Endothelial cell of hepatic sinusoid (primary cell): ENCODE measurements at regions not wholly inside any gene's neighbourhood (a gene's known extent, or its start where the extent isn't known, plus 50 kb on each side); places are given as distances from the start of the nearest gene placed in this dataset.
"Not testable (repeated sequence)": the region's sequence is repeated elsewhere in the genome, so short reads cannot be mapped to it uniquely, and the experiment has no call there.

Experiments used
- in situ Hi-C: cut with HindIII; loops from 2 replicates; pipeline ENCODE4 v1.10.0; 2017; ENCODE audit warnings: low sequenced_read_pairs

DNA sequence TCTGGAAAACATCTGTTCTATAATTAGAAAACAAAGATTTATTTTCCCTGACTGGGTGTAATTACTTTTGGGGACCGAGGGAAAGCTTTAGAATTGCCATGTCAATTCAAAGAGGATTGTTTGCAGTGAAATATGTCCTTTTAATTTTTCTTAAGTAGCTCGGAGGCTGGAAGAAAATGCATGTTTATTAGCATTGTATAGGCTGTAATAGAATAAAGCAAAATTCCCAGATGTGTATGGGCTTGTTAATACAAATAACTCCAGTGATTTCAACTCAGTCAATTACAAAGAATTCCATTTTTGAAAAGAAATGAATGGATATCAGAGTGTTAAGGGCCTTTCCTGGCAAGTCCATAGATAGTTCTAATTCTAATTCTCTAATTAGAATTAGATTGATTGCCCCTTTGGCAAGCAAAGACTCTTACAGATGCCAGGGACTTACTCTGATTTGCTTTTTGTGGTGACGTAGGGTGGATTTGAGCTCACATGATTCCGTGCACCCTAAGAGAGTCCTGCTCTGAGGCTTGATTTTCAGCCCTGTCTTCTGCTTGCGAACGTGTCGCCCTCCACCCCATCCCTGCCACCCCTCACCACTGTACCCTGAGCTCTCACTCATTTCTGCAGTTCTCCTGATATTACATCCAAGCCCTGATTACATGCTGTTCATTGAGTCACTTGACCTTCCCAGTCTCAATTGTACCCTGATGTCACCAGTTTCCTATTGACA lies 70.0 kb upstream of the FAM20A start:
- in situ Hi-C loops, result loop anchor here (5.0 kb wide), 1 partner anchor 34 kb away; no protein-coding TSS in a partner anchor

DNA sequence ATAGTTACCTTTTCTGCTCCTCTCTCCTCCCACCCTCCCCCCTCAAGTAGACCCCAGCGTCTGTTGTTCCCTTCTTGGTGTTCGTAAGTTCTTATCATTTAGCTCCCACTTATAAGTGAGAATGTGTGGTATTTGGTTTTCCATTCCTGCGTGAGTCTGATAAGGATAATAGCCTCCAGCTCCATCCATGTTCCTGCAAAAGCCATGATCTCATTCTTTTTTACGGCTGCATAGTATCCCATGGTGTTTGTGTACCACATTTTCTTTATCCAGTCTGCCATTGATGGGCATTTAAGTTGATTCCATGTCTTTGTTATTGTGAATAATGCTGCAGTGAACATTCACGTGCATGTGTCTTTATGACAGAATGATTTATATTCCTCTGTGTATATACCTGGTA lies 65.3 kb upstream of the FAM20A start:
- in situ Hi-C loops, result not testable (repeated sequence)

DNA sequence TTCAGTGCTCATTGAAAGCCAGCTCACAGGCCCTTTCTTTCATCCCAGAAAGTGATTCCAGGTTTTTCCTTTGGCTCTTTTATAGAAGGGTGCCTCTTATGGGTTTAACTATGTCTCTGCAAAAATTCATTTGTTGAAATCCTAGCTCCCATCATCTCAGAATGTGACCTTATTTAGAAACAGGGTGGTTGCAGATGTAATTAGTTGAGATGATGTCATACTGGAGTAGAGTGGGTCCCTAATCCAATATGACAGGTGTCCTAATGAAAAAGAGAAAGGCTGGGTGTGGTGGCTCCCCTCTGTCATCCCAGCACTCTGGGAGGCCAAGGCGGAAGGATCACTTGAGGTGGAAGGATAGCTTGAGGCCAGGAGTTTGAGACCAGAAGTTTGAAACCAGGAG lies 64.2 kb upstream of the FAM20A start:
- in situ Hi-C loops, result no loop called here

DNA sequence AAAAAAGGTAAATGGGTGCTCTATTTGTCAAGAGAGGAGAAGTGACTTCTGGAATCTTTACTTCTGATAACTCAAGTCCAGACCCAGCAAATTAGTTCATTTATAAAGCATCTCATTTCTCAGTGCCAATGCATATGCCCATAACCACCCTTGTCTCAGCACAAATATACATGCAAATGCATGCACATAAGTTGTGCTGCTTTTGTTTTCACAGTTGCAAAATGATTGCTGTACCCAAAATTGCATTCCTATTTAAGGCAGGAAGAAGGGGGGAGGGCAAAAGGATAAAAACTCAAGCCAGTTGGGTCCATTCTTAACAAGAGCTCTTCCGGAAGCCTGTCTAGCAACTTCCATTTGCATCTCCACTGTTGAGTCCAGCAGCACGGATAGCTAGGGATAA lies 61.3 kb upstream of the FAM20A start:
- in situ Hi-C loops, result no loop called here

DNA sequence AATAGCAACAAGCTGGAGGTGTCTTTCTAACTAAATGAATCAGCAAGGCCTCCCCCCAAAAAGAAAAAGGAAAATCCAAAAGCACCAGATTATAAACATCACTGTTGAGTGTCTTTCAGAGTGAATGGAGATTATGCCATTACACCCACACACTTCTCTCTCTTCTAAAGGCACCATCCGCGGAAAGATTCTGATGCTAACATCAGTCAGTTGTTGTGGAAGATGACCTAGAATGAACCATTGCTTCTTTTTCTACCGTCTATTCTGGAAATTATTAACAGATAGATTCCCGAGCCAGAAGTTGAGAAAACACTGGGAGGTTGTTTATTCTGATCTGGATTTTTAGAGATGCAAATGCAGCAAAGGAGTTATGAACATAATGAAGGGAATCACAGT lies 60.9 kb upstream of the FAM20A start:
- in situ Hi-C loops, result no loop called here

DNA sequence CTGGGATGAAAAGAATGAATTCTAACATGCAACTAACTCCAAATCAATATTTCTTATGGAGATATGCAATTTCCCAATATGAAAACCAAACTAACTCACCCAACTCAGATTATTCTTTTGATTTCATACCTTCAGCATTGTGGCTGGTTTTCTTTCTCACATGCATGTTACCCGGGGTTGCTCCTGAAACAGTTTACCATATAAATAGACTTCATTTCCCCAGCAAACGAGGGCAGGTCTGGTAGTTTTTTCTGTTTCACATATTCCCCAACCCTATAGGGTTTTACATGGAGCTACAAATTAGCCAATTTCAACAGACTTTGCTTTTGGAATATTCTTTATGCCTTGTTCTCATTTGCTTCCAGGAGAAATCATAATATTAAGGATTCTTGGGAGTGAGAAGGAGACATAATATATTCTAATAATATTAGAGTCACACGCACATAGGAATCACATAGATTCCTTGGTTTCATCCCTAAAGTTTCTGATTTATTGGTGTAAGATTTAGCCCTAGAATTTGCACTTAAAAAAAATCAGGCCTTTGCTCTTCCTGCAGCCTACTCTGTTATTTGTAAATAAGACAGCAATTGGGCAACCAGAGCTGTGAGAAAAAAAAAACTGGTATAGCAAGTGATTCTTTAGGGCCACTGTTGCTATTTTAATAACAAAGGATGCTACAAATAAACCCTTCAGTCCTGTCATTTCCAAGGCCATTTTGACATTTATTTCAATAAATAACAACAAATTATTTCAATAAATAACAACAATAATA lies 60.3 kb upstream of the FAM20A start:
- in situ Hi-C loops, result no loop called here

DNA sequence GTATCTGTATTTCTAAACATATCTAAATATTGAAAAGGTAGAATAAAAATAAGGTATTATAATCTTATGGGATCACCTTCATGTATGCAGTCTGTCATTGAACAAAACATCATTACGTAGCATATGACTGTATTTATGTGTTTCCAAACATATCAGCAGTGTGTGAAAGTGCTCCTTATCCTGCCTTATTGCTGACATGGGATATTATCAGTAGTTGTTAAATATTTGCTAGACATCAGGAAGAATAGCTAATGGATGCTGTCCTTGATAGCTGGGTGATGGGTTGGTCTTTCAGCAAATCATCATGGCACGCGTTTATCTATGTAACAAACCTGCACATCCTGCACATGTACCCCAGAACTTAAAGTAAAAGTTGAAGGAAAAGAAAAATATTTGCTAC lies 59.1 kb upstream of the FAM20A start:
- in situ Hi-C loops, result no loop called here

DNA sequence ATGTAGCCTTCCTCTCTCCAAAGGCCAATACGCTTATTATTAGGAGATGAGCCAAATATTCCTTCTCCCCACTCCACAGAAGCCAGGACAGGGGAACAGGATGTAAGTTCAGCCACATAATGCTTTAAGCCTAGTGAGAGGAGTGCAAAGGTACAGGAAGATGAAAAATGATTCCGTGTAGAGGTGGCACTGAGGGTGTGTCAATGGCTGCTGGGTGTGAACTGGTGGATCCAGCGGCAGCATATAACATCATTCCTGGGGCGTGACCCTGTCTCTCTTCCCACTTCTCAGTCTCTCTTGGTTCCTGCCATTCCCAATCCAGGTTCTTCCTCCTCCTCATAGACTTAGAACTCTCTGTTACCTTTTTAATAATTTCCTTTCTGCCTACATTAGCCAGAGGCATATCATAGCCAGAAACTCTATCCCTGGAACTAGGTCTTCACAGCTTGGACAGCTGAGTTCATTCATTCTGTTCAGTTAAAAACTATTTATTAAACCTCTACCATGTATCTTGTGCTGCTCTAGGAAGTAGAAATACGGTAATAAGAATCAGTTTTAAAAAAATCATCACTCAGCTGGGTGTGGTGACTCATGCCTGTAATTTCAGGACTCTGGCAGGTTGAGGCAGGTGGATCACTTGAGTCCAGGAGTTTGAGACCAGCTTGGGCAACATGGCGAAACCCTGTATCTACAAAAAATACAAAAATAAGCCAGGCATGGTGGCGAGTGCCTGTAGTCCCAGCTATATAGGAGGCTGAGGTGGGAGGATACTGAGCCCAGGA lies 58.0 kb upstream of the FAM20A start:
- in situ Hi-C loops, result no loop called here

DNA sequence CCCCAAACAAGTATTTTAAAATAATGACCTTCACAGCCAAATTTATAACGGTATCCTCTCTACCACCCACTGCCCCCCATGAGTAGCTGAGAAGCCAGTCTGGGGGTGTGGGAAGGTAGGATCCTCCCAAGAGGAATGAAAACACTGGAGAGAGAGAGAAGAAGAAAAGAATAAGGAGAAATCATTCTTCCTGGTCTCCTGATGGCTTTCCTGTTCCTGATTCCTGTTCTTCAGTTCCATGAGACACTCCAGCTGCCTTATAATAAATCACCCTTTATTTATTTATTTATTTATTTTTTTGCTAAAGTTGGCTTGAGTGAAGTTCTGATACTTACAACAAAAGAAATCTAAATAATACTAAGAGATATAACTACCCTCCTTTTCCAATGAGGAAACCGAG lies 56.4 kb upstream of the FAM20A start:
- in situ Hi-C loops, result no loop called here

DNA sequence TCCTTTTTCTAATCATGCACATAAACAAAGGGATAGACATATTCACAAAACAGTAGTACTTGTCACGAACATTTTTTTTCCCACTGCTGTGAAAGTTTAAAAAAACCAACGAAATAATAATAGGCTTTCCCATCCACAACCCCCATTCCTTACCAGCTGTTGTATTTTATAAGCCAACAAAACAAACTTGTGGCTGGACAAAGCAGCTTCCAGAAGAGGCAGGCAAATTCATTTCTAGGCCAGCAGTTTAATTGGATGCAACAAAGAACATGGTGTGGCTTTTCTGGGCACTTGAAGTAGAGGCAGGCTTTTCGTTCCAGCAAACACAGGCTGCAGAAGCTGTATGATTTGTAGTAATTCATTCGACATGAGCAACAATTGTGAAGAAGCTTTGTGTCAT lies 56.0 kb upstream of the FAM20A start:
- in situ Hi-C loops, result no loop called here

DNA sequence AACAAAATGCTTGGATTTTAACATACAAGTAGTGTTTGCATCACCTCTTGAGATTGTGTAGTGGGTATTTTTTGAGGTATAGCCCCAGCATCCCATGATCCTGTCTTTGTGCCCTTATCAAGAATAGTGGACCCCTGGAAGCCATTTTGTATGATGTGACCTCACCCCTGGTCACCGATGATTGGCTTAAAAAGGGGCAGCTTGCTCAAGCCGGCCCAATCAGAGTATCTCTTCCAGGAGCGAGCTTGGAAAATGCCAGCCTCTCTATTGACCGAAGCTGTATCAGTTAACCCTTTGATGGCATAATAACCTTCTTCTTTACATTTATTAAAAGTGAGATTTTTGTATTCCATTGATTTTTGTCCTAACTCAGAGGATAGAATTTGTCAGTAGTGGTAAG lies 55.5 kb upstream of the FAM20A start:
- in situ Hi-C loops, result no loop called here
